ENCODE measurements at regions not wholly inside any gene's neighbourhood (a gene's known extent, or its start where the extent isn't known, plus 50 kb on each side); places are given as distances from the start of the nearest gene placed in this dataset.
A peak's percentile ranks its signal among the peaks of the same experiment; 100 is the strongest.
"Not testable (repeated sequence)": the region's sequence is repeated elsewhere in the genome, so short reads cannot be mapped to it uniquely, and the experiment has no call there.

GRCh38 chr17:77290759-77291558 is 150.2 kb downstream of the SEC14L1 start:
- DNase-seq (ENCODE audit: low spot score) = not testable (repeated sequence)

- no peak for DNase-seq (ENCODE audit: low spot score)
Measured at GRCh38 chr17:77291591-77292386, 151.0 kb downstream of the SEC14L1 start.

- no peak for DNase-seq (ENCODE audit: low spot score)
Measured at GRCh38 chr17:77294761-77295160, 154.0 kb downstream of the SEC14L1 start.

GRCh38 chr17:77295241-77295853 is 154.6 kb downstream of the SEC14L1 start:
- no peak for DNase-seq (ENCODE audit: low spot score)

- DNase-seq (ENCODE audit: low spot score) = no peak
Measured at GRCh38 chr17:77296769-77297409, 156.1 kb downstream of the SEC14L1 start.

- no peak for DNase-seq (ENCODE audit: low spot score)
Measured at GRCh38 chr17:77297693-77298666, 157.2 kb downstream of the SEC14L1 start.

GRCh38 chr17:77298811-77299210 is 158.0 kb downstream of the SEC14L1 start:
- DNase-seq (ENCODE audit: low spot score) = no peak

GRCh38 chr17:77299256-77300015 is 158.7 kb downstream of the SEC14L1 start:
- DNase-seq (ENCODE audit: low spot score) = no peak

GRCh38 chr17:77300016-77300686 is 159.4 kb downstream of the SEC14L1 start:
- no peak for DNase-seq (ENCODE audit: low spot score)

GRCh38 chr17:77301694-77302266 is 161.0 kb downstream of the SEC14L1 start:
- DNase-seq (ENCODE audit: low spot score) = no peak

- DNase-seq (ENCODE audit: low spot score) = no peak
Measured at GRCh38 chr17:77302682-77303081, 161.9 kb downstream of the SEC14L1 start.

GRCh38 chr17:77303620-77304019 is 162.9 kb downstream of the SEC14L1 start:
- no peak for DNase-seq (ENCODE audit: low spot score)

GRCh38 chr17:77304051-77304745 is 163.4 kb downstream of the SEC14L1 start:
- DNase-seq (ENCODE audit: low spot score) = peak; percentile 58

- no peak for DNase-seq (ENCODE audit: low spot score)
Measured at GRCh38 chr17:77304746-77305473, 164.1 kb downstream of the SEC14L1 start.

- DNase-seq (ENCODE audit: low spot score) = no peak
Measured at GRCh38 chr17:77306048-77306789, 165.4 kb downstream of the SEC14L1 start.

GRCh38 chr17:77306790-77307478 is 166.2 kb downstream of the SEC14L1 start:
- no peak for DNase-seq (ENCODE audit: low spot score)

Data from kidney capillary endothelial cell (primary cell).